Immature natural killer cell (primary cell): ENCODE measurements at regions not wholly inside any gene's neighbourhood (a gene's known extent, or its start where the extent isn't known, plus 50 kb on each side); places are given as distances from the start of the nearest gene placed in this dataset.
A peak's percentile ranks its signal among the peaks of the same experiment; 100 is the strongest.

ENCODE experiments used
- DNase-seq, 3 donors: peaks; one replicate each; pipeline ENCODE4 v3.0.0; 2022; ENCODE audit warnings: mixed read lengths in 1 of 3
- H3K27ac Mint-ChIP-seq, 6 donors: one replicate each; pipeline ENCODE4 v1.8.0; 2020; ENCODE audit warnings: mixed read lengths in 6 of 6, mild to moderate bottlenecking in 5 of 6, inconsistent platforms in 4 of 6, moderate library complexity in 3 of 6
- H3K27me3 Mint-ChIP-seq, 3 donors: one replicate each; pipeline ENCODE4 v1.8.0; 2020 to 2021; ENCODE audit warnings: low read depth in 3 of 3, mild to moderate bottlenecking in 3 of 3, mixed read lengths in 3 of 3, moderate library complexity in 3 of 3, inconsistent platforms in 1 of 3
- H3K36me3 Mint-ChIP-seq, 3 donors: one replicate each; pipeline ENCODE4 v1.8.0; 2020; ENCODE audit warnings: mixed read lengths in 3 of 3, inconsistent platforms in 2 of 3, mild to moderate bottlenecking in 2 of 3
- H3K4me1 Mint-ChIP-seq, 2 donors: one replicate each; pipeline ENCODE4 v1.8.0; 2020; ENCODE audit warnings: inconsistent platforms in 2 of 2, mild to moderate bottlenecking in 2 of 2, mixed read lengths in 2 of 2, moderate library complexity in 1 of 2
- H3K4me3 Mint-ChIP-seq, 5 donors: one replicate each; pipeline ENCODE4 v1.8.0; 2020; ENCODE audit warnings: mild to moderate bottlenecking in 5 of 5, mixed read lengths in 5 of 5, inconsistent platforms in 3 of 5, moderate library complexity in 3 of 5
- H3K9me3 Mint-ChIP-seq, 6 donors: one replicate each; pipeline ENCODE4 v1.8.0; 2020; ENCODE audit warnings: mild to moderate bottlenecking in 6 of 6, mixed read lengths in 6 of 6, inconsistent platforms in 4 of 6, moderate library complexity in 3 of 6

DNA sequence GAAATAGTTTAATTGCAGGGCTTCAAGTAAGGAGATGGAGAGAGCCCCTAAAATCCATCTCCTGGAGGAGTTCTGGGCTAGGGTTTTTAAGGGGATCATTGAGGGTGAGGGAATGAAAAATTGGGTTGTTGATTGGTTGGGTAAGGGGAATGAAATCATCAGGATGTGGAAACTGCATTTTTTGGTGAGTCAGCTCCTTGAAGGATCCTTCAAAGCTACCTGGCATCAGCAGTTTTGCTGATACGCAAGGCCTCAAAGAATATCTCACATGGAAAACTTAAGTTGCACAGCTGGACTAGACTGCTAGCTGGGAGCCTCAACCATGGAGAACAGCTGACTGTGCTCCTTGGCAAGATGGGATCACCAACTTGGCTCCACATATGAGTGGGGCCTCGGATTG is 136.7 kb downstream of the FGF10 start:
- peaks cover 5 to 29% (median 15%) of the 10 kb centered on the region in 6 donors for H3K9me3 Mint-ChIP-seq
- no peak for DNase-seq
- peaks cover 0 to 1% (median 0%) of the 10 kb centered on the region in 3 donors for H3K27me3 Mint-ChIP-seq
- peaks cover 0 to 5% (median 0%) of the 10 kb centered on the region in 3 donors for H3K36me3 Mint-ChIP-seq
- H3K4me1 Mint-ChIP-seq: no peaks in the 10 kb centered on the region
- no peak overlapping the region for H3K4me3 Mint-ChIP-seq
- peak overlapping the region in 1 of 6 donors; percentile 4 for H3K27ac Mint-ChIP-seq

DNA sequence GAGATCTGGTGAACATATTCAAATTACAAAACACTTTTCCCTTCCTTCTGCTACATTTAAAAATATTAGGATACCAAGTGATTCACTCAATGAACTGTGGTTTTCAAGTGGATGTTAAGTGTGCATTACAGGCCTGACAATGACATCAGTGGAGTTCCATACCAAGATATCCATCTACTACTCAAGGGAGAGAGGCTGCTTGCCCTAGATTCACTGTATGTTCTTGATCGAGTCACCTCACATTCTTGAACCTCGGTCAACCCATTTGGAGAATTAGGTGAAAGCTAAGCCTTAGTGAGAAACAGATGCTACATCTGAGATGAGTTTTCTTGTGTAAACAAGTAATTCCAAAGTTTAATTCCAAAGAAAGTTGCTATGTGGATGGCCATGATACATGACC is 142.2 kb downstream of the FGF10 start:
- DNase-seq: no peak
- peaks cover 7 to 24% (median 14%) of the 10 kb centered on the region in 6 donors for H3K9me3 Mint-ChIP-seq
- peaks cover 0 to 1% (median 0%) of the 10 kb centered on the region in 3 donors for H3K27me3 Mint-ChIP-seq
- H3K4me3 Mint-ChIP-seq: no peak overlapping the region
- H3K36me3 Mint-ChIP-seq: no peaks in the 10 kb centered on the region
- no peak overlapping the region for H3K27ac Mint-ChIP-seq
- H3K4me1 Mint-ChIP-seq: no peaks in the 10 kb centered on the region

DNA sequence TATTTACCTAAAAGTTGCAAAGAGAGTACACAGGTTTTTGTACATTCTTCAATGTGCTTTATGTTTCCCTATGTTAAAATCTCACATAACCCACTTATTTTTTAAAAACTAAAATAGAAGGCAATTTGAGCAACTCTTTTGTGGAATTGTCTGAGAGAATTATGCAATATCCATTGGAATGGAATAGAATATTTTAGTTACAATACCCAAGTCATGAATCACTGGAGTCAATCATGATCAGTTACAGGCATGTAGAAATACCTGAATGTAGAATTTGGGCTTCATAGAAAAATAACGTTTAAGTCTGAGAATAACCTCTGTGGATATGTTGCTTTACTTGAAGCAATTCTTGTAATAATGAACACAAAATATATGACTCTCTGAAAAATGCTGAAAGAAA is 143.3 kb downstream of the FGF10 start:
- DNase-seq: no peak
- Mint-ChIP-seq H3K27ac (no peak overlapping the region), H3K4me1 (no peaks in the 10 kb centered on the region), H3K4me3 (no peak overlapping the region), H3K27me3 (peaks cover 0 to 1% (median 0%) of the 10 kb centered on the region in 3 donors), H3K36me3 (no peaks in the 10 kb centered on the region), H3K9me3 (peaks cover 7 to 29% (median 14%) of the 10 kb centered on the region in 6 donors)

DNA sequence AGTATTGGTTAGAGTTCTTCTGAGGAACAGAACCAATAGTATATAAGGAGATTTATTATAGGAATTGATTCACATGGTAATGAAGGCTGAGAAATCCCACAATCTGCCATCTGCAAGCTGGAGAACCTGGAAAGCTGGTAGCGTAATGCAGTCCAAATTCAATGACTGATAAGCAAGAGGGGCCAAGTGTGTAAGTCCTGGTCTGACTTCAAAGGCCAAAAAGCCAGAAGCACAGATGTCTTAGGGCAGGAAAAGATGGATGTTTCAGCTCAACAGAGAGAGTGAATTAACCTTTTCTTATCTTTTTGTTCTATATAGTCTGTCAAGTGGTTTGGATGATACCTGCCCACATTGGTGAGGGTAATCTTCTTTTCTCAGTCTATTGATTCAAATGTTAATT is 146.4 kb downstream of the FGF10 start:
- no peaks in the 10 kb centered on the region for H3K36me3 Mint-ChIP-seq
- peaks cover 5 to 30% (median 10%) of the 10 kb centered on the region in 6 donors for H3K9me3 Mint-ChIP-seq

DNA sequence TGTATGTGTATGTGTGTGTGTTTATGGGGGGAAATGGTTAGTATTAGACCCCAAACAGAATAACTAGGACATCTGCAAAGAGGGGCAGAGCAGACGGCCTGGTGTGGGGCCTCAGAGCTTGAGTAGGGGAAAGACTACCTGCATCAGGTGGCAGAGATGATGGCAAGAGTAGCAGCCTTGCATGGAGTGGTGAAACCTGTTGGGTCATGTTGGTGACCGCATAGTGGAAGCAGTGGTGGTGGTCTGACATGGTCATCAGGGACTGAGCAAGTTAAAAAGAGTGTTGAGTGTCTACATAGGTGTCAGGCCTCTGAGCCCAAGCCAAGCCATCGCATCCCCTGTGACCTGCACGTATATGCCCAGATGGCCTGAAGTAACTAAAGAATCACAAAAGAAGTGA is 153.2 kb downstream of the FGF10 start:
- Mint-ChIP-seq H3K27ac (no peak overlapping the region), H3K36me3 (peaks cover 0 to 4% (median 3%) of the 10 kb centered on the region in 3 donors)
- no peak for DNase-seq

More for the DNA sequence above, 146.4 kb downstream of the FGF10 start:
- Mint-ChIP-seq H3K27ac (no peak overlapping the region), H3K4me1 (no peaks in the 10 kb centered on the region), H3K27me3 (no peaks in the 10 kb centered on the region), H3K4me3 (no peak overlapping the region)
- DNase-seq: no peak

DNA sequence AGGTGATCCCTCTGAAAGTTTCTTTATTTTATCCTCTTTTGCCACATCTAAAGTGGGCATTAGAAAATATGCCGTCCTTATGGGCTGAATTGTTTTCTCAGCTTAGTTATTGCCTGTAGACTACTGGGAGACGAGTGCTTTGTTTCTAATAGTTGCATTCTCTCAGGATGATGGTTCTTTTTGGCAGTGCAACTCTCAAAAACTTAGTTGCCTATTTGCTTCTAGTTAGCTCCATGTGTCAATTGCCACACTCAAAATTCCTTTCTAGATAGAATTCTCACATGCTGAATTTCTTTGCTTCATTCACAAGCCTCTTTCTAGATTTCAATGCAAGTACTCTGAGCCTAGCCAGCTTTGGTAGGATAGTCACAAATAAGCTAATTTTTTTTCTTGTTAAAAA is 155.5 kb downstream of the FGF10 start:
- Mint-ChIP-seq H3K27ac (no peak overlapping the region), H3K4me1 (no peaks in the 10 kb centered on the region), H3K27me3 (peaks cover 0 to 4% (median 0%) of the 10 kb centered on the region in 3 donors), H3K4me3 (no peak overlapping the region), H3K36me3 (peaks cover 0 to 10% (median 4%) of the 10 kb centered on the region in 3 donors), H3K9me3 (peaks cover 11 to 54% (median 31%) of the 10 kb centered on the region in 6 donors)
- DNase-seq: no peak

More for the DNA sequence above, 153.2 kb downstream of the FGF10 start:
- peaks cover 8 to 45% (median 23%) of the 10 kb centered on the region in 6 donors for H3K9me3 Mint-ChIP-seq
- no peaks in the 10 kb centered on the region for H3K4me1 Mint-ChIP-seq
- no peak overlapping the region for H3K4me3 Mint-ChIP-seq
- H3K27me3 Mint-ChIP-seq: peaks cover 0 to 4% (median 0%) of the 10 kb centered on the region in 3 donors

DNA sequence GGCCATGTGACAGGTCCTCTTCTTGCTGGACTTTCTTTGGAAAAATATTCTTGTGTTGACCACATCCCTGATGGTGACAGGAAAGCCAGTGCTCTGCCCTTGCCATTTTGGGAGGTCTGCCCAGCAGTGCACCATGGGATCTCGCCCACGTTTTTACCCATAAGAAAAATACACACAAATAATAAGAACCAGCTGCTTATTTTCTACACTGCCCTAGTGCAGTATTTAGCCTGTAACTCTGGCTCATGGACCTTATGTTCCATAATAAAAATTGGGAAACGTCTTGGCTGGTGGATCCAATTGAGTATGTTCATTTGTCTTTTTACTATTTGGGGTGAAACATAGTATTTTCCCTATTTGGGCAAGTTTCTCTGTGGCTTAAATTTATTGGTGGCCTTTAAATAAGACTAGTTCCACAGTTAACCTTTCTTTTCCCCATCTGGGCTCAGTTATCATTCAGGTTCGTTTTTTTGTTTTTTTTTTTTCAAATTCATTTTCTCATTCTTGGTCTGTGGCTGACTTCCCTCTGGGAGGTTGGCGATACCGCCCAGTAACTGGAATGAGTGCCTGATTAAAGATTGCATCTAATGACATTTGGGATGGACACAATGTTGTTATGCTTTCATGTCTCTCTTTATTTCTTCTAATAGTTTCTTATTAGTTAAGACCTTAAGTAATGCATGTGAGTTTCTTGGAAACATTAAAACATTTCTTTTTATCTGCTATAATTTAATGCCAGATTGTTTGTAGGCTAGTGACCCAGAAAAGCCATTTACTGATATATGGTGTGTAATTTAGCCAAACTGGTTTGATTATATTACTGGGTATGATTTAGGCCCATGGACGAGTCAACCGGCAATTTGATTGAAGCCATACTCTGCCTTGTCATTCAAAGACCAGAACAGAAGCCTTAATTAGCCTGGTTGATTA is 163.7 kb downstream of the FGF10 start:
- DNase-seq: no peak
- Mint-ChIP-seq H3K4me3 (no peak overlapping the region), H3K27ac (no peak overlapping the region)

DNA sequence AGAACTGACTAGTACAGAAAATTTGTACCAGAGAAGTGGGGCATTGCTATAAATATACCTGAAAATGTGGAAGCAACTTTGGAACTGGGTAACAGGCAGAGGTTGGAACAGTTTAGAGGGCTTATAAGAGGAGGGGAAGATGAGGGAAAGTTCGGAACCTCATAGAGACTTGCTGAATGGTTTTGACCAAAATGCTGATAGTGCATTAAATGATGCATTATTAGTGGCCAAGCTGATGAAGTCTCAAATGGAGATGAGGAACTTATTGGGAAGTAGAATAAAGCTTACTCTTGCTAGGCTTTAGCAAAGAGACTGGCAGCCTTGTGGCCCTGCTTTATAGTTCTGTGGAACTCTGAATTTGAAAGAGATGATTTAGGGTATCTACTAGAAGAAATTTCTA is 189.8 kb downstream of the FGF10 start:
- H3K27me3 Mint-ChIP-seq: no peaks in the 10 kb centered on the region

More for the DNA sequence above, 163.7 kb downstream of the FGF10 start:
- peaks cover 0 to 2% (median 0%) of the 10 kb centered on the region in 3 donors for H3K27me3 Mint-ChIP-seq
- H3K36me3 Mint-ChIP-seq: peaks cover 0 to 6% (median 0%) of the 10 kb centered on the region in 3 donors
- peaks cover 9 to 50% (median 19%) of the 10 kb centered on the region in 6 donors for H3K9me3 Mint-ChIP-seq
- H3K4me1 Mint-ChIP-seq: no peaks in the 10 kb centered on the region

DNA sequence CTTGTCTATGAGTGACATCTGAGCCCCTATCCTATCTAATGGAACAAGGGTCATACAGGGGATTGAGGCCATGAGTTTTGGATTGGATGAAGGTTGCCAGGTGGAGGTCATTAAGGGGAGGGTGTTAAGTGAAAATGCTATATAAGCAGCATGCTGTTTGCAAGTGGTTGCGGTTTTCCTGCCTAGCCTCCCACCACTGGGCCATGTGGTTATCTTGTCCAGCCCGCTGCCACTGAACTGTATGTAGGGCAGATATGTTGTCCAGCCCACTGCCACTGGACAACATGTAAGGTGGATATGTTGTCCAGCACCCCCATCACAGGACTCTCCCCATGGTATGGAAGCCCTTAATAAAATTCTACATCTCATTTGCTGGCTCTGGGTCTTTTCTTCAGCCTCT is 200.0 kb downstream of the FGF10 start:
- Mint-ChIP-seq H3K4me3 (no peak overlapping the region), H3K36me3 (no peaks in the 10 kb centered on the region), H3K4me1 (no peaks in the 10 kb centered on the region), H3K9me3 (peaks cover 6 to 51% (median 25%) of the 10 kb centered on the region in 6 donors), H3K27ac (no peak overlapping the region), H3K27me3 (no peaks in the 10 kb centered on the region)
- DNase-seq: no peak

More for the DNA sequence above, 189.8 kb downstream of the FGF10 start:
- Mint-ChIP-seq H3K4me1 (no peaks in the 10 kb centered on the region), H3K36me3 (peaks cover 0 to 3% (median under 1%) of the 10 kb centered on the region in 3 donors), H3K27ac (no peak overlapping the region), H3K9me3 (peaks cover 9 to 58% (median 36%) of the 10 kb centered on the region in 6 donors), H3K4me3 (no peak overlapping the region)
- no peak for DNase-seq

DNA sequence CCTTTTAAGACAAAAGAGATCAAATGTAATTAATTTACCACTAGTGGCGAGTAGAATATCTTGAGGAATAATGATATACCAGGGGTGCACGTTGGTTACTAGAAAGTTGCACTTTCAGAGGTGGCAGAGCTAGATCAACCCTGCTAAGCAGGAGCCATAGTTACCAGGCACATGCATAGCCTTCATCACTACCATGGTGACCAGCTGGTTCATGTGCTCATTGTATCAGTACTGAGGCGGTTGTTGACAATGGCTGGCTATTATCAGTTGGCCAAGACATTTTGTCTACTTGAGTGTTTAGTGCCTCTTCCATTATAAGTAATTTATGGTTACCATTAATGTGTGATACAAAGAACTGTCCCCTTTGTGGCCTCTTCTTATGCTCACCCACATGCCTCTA is 201.2 kb downstream of the FGF10 start:
- Mint-ChIP-seq H3K27me3 (peaks cover 0 to 2% (median 0%) of the 10 kb centered on the region in 3 donors), H3K9me3 (peaks cover 6 to 50% (median 20%) of the 10 kb centered on the region in 6 donors), H3K27ac (no peak overlapping the region), H3K36me3 (no peaks in the 10 kb centered on the region), H3K4me1 (no peaks in the 10 kb centered on the region), H3K4me3 (no peak overlapping the region)
- DNase-seq: no peak

DNA sequence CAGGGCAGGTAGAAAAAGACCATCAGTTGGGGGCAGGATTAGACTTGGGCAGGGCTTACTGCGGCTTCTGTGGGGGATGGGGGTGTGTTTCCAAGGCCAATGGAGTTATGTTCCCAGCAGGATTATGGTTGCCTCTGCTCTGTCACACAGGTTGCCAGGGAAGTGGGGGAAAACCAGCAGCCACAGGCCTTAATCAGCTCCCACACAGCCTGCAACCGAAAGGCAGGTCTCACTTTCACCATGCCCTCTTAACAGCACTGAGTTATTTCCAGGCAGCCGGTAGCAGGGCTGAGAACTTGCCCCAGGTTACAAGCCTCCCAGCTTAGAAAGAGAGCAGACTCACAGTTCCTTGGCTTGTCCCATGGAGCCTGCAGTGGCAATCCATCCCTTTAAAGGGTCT is 205.5 kb downstream of the FGF10 start:
- peaks cover 0 to 2% (median 0%) of the 10 kb centered on the region in 3 donors for H3K27me3 Mint-ChIP-seq
- peaks cover 8 to 49% (median 26%) of the 10 kb centered on the region in 6 donors for H3K9me3 Mint-ChIP-seq
- H3K4me1 Mint-ChIP-seq: no peaks in the 10 kb centered on the region
- H3K27ac Mint-ChIP-seq: no peak overlapping the region
- no peaks in the 10 kb centered on the region for H3K36me3 Mint-ChIP-seq
- no peak overlapping the region for H3K4me3 Mint-ChIP-seq
- DNase-seq: no peak

DNA sequence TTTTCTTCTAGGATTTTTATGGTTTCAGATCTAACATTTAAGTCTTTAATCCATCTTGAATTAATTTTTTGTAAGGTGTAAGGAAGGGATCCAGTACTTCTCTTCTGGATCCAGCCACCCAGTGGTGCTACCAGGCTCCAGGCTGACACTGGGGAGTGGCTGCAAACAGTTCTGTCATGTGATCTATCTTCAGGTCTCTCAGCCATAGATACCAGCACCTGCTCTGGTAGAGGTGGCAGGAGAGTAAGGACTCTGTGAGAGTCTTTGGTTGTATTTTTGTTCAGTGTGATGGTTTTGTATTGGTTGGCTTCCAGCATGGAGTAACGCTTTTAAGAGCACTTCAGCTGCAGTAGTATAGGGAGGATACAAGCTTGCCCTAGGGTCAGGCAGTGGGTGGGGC is 205.9 kb downstream of the FGF10 start:
- DNase-seq: no peak
- no peaks in the 10 kb centered on the region for H3K36me3 Mint-ChIP-seq
- no peak overlapping the region for H3K4me3 Mint-ChIP-seq
- H3K4me1 Mint-ChIP-seq: no peaks in the 10 kb centered on the region
- H3K27me3 Mint-ChIP-seq: peaks cover 0 to 2% (median 2%) of the 10 kb centered on the region in 3 donors
- no peak overlapping the region for H3K27ac Mint-ChIP-seq
- H3K9me3 Mint-ChIP-seq: peaks cover 8 to 52% (median 28%) of the 10 kb centered on the region in 6 donors

DNA sequence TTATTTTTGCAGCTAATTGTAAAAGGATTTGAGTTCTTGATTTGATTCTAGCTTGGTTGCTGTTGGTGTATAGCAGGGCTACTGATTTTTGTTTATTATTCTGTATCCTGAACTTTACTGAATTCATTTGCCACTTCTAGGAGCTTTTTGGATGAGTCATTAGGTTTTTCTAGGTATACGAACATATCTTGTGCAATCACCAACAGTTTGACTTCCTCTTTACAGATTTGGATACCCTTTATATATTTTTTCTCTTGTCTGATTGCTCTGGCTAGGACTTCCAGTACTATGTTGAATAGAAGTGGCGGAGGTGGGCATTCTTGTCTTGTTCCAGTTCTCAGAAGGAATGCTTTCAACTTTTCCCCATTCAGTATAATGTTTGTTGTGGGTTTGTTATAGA is 210.8 kb downstream of the FGF10 start:
- Mint-ChIP-seq H3K27me3 (peaks cover 0 to 2% (median 0%) of the 10 kb centered on the region in 3 donors), H3K9me3 (peaks cover 20 to 47% (median 32%) of the 10 kb centered on the region in 6 donors), H3K36me3 (no peaks in the 10 kb centered on the region), H3K4me1 (no peaks in the 10 kb centered on the region), H3K4me3 (no peak overlapping the region), H3K27ac (no peak overlapping the region)
- DNase-seq: no peak

DNA sequence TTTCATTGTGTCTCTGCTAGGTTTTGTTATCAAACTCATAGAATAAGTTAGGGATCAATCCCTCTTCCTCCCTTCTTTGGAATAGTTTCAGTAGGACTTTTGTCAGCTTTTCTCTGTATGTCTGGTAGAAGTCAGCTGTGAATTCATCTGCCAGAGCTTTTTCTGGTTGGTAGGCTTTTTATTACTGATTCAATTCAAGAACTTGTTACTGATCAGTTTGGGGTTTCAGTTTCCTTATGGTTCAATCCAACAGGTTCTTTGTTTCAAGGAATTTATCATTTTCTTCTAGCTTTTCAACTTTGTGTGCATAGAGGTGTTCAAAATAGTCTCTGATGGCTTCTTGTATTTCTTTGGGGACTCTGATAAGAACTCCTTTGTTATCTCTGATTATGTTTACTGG is 221.7 kb downstream of the FGF10 start:
- peaks cover 0 to 3% (median 0%) of the 10 kb centered on the region in 3 donors for H3K36me3 Mint-ChIP-seq
- H3K27ac Mint-ChIP-seq: no peak overlapping the region
- peaks cover 14 to 71% (median 38%) of the 10 kb centered on the region in 6 donors for H3K9me3 Mint-ChIP-seq
- DNase-seq: no peak
- H3K4me1 Mint-ChIP-seq: no peaks in the 10 kb centered on the region
- H3K27me3 Mint-ChIP-seq: no peaks in the 10 kb centered on the region
- no peak overlapping the region for H3K4me3 Mint-ChIP-seq
